ENCODE measurements at regions not wholly inside any gene's neighbourhood (a gene's known extent, or its start where the extent isn't known, plus 50 kb on each side); places are given as distances from the start of the nearest gene placed in this dataset.

DNA sequence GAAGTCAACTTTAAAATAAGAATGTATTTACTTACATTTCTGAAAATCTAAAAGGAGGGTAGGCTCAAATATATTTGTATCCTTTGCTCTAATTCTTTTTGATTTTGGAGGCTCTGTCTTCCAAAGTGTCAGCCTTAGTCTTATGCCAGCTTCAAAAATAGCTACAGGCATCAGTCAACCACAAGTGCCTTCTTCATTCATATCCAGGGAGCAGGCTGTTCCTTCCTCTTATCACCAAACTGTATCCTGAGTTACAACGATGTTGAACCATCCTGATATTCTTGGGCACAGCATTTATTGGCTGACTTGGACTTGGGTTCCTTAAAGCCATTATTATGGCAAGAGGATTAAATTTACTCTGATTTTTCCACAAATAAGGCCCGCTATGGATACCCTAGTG is 1161.3 kb downstream of the PCDH17 start:
- H3K9ac ChIP-seq (ENCODE audit: extremely low read depth, insufficient read length, low read length): no peak overlapping the region

More for the DNA sequence above, 1161.3 kb downstream of the PCDH17 start:
- peaks cover 18 to 25% of the 10 kb centered on the region in 2 experiments for H3K4me1 Mint-ChIP-seq
- TF ChIP-seq, protein P1, sequence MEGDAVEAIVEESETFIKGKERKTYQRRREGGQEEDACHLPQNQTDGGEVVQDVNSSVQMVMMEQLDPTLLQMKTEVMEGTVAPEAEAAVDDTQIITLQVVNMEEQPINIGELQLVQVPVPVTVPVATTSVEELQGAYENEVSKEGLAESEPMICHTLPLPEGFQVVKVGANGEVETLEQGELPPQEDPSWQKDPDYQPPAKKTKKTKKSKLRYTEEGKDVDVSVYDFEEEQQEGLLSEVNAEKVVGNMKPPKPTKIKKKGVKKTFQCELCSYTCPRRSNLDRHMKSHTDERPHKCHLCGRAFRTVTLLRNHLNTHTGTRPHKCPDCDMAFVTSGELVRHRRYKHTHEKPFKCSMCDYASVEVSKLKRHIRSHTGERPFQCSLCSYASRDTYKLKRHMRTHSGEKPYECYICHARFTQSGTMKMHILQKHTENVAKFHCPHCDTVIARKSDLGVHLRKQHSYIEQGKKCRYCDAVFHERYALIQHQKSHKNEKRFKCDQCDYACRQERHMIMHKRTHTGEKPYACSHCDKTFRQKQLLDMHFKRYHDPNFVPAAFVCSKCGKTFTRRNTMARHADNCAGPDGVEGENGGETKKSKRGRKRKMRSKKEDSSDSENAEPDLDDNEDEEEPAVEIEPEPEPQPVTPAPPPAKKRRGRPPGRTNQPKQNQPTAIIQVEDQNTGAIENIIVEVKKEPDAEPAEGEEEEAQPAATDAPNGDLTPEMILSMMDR (conservative IDR thresholded peaks at IDR 0.05): no peak
- no peak overlapping the region for H3K4ac ChIP-seq (ENCODE audit: low read depth, low read length)
- no peak overlapping the region for H3T11ph ChIP-seq (ENCODE audit: low read length)
- no peak overlapping the region for H3K23ac ChIP-seq (ENCODE audit: insufficient read length, low read depth, low read length)
- no peaks in the 10 kb centered on the region for H3K9me3 ChIP-seq (ENCODE audit: control insufficient read depth, low read depth, low read length)
- no peak overlapping the region for H2AK5ac ChIP-seq (ENCODE audit: insufficient read length, low read length)
- H3K36me3 Mint-ChIP-seq (ENCODE audit: insufficient read depth in 1 of 3, low read depth in 3 of 3): peaks cover 0 to 19% (median 1%) of the 10 kb centered on the region in 3 experiments; a peak in 3 of 7 replicates
- H3K9me3 Mint-ChIP-seq: peaks cover 0 to 2% of the 10 kb centered on the region in 2 experiments; a peak in 1 of 5 replicates
- H3K4me1 ChIP-seq (ENCODE audit: insufficient read depth, low read length): no peaks in the 10 kb centered on the region
- H4K91ac ChIP-seq (ENCODE audit: insufficient read length, low read depth, low read length): no peak overlapping the region
- no peak overlapping the region for H2BK120ac ChIP-seq (ENCODE audit: low read depth, low read length, poor library complexity, severe bottlenecking)
- no peak overlapping the region for H3K14ac ChIP-seq (ENCODE audit: insufficient read depth, low read length)
- H3K27ac ChIP-seq (ENCODE audit: insufficient read length, low read depth, low read length): no peak overlapping the region
- no peak overlapping the region for H2AFZ ChIP-seq (ENCODE audit: low read length)
- no peak overlapping the region for H2BK15ac ChIP-seq (ENCODE audit: low read depth, low read length)
- no peak overlapping the region for H2BK20ac ChIP-seq (ENCODE audit: low read depth, low read length, poor library complexity, severe bottlenecking)
- no peak overlapping the region for H3K56ac ChIP-seq (ENCODE audit: insufficient read length, low read depth, low read length)
- H3K27ac Mint-ChIP-seq: no peak overlapping the region
- H4K20me1 ChIP-seq (ENCODE audit: control insufficient read depth, insufficient read depth, insufficient read length): no peaks in the 10 kb centered on the region
- no peak overlapping the region for H4K5ac ChIP-seq (ENCODE audit: insufficient read length, low read depth, low read length)
- H2BK5ac ChIP-seq (ENCODE audit: insufficient read length, low read length): no peak overlapping the region
- whole genome bisulfite sequencing (ENCODE audit: extremely low coverage, insufficient read length, low lambda C conversion rate): no CpG with 5 or more reads among the region's 2 CpGs
- no peak overlapping the region for H2BK12ac ChIP-seq (ENCODE audit: insufficient read length, low read depth, low read length)
- no peak overlapping the region for H3K4me3 Mint-ChIP-seq
- no peaks in the 10 kb centered on the region for H3K23me2 ChIP-seq (ENCODE audit: insufficient read length, low read depth, low read length, poor library complexity, severe bottlenecking)
- H3K27me3 ChIP-seq (ENCODE audit: insufficient read depth, low read length): no peaks in the 10 kb centered on the region
- H3K79me1 ChIP-seq (ENCODE audit: insufficient read depth, low read depth, low read length, poor library complexity, severe bottlenecking): no peaks in the 10 kb centered on the region
- H3K27me3 Mint-ChIP-seq (ENCODE audit: low read depth): no peaks in the 10 kb centered on the region
- H3K79me2 ChIP-seq (ENCODE audit: insufficient read depth, low read length): no peaks in the 10 kb centered on the region
- DNase-seq: no peak
- no peak overlapping the region for H3K4me2 ChIP-seq (ENCODE audit: insufficient read depth, insufficient read length, low read length)
- no peak overlapping the region for H4K8ac ChIP-seq (replicated peaks; ENCODE audit: insufficient read length, low read depth, low read length)
- H3K18ac ChIP-seq (ENCODE audit: insufficient read length, low read depth, low read length): no peak overlapping the region
